ENCODE measurements at regions not wholly inside any gene's neighbourhood (a gene's known extent, or its start where the extent isn't known, plus 50 kb on each side); places are given as distances from the start of the nearest gene placed in this dataset.
"Not testable (repeated sequence)": the region's sequence is repeated elsewhere in the genome, so short reads cannot be mapped to it uniquely, and the experiment has no call there.

- H3K9ac ChIP-seq (ENCODE audit: insufficient read length), result no peak overlapping the region
- H3K4me3 ChIP-seq, result no peak overlapping the region
- no peak for DNase-seq (ENCODE audit: low read depth, low spot score)
- H3K9me3 ChIP-seq (ENCODE audit: low read depth, low read length), result no peaks in the 10 kb centered on the region
- no peaks in the 10 kb centered on the region for H3K36me3 ChIP-seq (ENCODE audit: insufficient read depth, low read length)
- no peak for TF ChIP-seq FOXP2 (optimal IDR thresholded peaks at IDR 0.05; ENCODE audit: control extremely low read depth, extremely low read length, insufficient read depth)
- no peak for TF ChIP-seq POLR2AphosphoS5 (IDR thresholded peaks at IDR 0.05; ENCODE audit: borderline replicate concordance, low read depth, low read length)
- TF ChIP-seq EZH2 (IDR thresholded peaks at IDR 0.05), result no peak
- no peak overlapping the region for H3K27ac ChIP-seq
These were observed 207.4 kb downstream of the RBM46 start for GRCh38 chr4:154988511-154988910.

DNA sequence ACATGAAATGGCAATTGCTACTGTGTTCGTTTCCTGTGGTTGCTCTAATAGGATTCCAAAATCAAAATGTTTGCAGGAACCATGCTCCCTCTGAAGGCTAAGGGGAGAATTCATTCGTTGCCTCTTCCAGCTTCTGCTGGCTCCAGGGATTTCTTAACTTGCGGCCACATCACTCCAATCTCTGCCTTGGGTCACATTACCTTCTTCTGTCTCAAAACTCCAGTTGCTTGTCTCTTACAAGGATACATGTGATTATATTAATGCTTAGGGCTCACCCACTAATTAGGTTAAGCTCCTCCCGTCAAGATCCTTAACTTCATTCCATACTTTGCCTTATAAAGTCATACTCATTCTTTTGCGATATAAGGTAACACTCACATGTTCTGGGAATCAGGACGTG lies 208.4 kb downstream of the RBM46 start:
- Histone ChIP-seq H3K36me3 (ENCODE audit: insufficient read depth, low read length) (no peaks in the 10 kb centered on the region), H3K4me3 (no peak overlapping the region), H3K9me3 (ENCODE audit: low read depth, low read length) (no peaks in the 10 kb centered on the region), H3K27ac (no peak overlapping the region), H3K9ac (ENCODE audit: insufficient read length) (no peak overlapping the region)
- DNase-seq (ENCODE audit: low read depth, low spot score), result no peak
- TF ChIP-seq FOXP2 (optimal IDR thresholded peaks at IDR 0.05; ENCODE audit: control extremely low read depth, extremely low read length, insufficient read depth) (no peak), EZH2 (IDR thresholded peaks at IDR 0.05) (no peak), POLR2AphosphoS5 (IDR thresholded peaks at IDR 0.05; ENCODE audit: borderline replicate concordance, low read depth, low read length) (no peak)

DNA sequence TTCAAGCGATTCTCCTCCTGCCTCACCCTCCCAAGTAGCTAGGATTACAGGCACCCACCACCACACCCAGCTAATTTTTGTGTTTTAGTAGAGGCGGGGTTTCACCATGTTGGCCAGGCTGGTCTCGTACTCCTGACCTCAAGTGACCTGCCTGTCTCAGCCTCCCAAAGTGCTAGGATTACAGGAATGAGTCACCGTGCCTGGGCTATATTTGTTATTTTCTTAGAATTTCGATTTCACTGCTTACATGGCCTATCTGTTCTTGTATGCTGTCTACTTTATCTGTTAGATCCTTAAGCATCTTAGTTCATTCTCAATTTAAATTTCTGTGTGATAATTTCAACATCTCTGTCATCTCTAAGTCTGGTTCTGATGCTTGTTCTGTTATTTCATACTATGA lies 210.6 kb upstream of the NPY2R start:
- H3K9ac ChIP-seq (ENCODE audit: insufficient read length); H3K36me3 ChIP-seq (ENCODE audit: insufficient read depth, low read length); H3K9me3 ChIP-seq (ENCODE audit: low read depth, low read length); H3K4me3 ChIP-seq; H3K27ac ChIP-seq; DNase-seq (ENCODE audit: low read depth, low spot score): not testable (repeated sequence)

- H3K36me3 ChIP-seq (ENCODE audit: insufficient read depth, low read length), result no peaks in the 10 kb centered on the region
- H3K27ac ChIP-seq, result no peak overlapping the region
- DNase-seq (ENCODE audit: low read depth, low spot score), result no peak
- TF ChIP-seq POLR2AphosphoS5 (IDR thresholded peaks at IDR 0.05; ENCODE audit: borderline replicate concordance, low read depth, low read length), result no peak
- no peak for TF ChIP-seq EZH2 (IDR thresholded peaks at IDR 0.05)
- no peak for TF ChIP-seq FOXP2 (optimal IDR thresholded peaks at IDR 0.05; ENCODE audit: control extremely low read depth, extremely low read length, insufficient read depth)
- no peaks in the 10 kb centered on the region for H3K9me3 ChIP-seq (ENCODE audit: low read depth, low read length)
- H3K4me3 ChIP-seq, result no peak overlapping the region
- no peak overlapping the region for H3K9ac ChIP-seq (ENCODE audit: insufficient read length)
These were observed 210.2 kb upstream of the NPY2R start for GRCh38 chr4:154998284-154998683.

GRCh38 chr4:154998773-154999172 lies 209.7 kb upstream of the NPY2R start:
- DNase-seq (ENCODE audit: low read depth, low spot score), result no peak
- Histone ChIP-seq H3K36me3 (ENCODE audit: insufficient read depth, low read length) (no peaks in the 10 kb centered on the region), H3K4me3 (no peak overlapping the region), H3K9ac (ENCODE audit: insufficient read length) (no peak overlapping the region), H3K27ac (no peak overlapping the region), H3K9me3 (ENCODE audit: low read depth, low read length) (no peaks in the 10 kb centered on the region)
- TF ChIP-seq POLR2AphosphoS5 (IDR thresholded peaks at IDR 0.05; ENCODE audit: borderline replicate concordance, low read depth, low read length) (no peak), FOXP2 (optimal IDR thresholded peaks at IDR 0.05; ENCODE audit: control extremely low read depth, extremely low read length, insufficient read depth) (no peak), EZH2 (IDR thresholded peaks at IDR 0.05) (no peak)

DNA sequence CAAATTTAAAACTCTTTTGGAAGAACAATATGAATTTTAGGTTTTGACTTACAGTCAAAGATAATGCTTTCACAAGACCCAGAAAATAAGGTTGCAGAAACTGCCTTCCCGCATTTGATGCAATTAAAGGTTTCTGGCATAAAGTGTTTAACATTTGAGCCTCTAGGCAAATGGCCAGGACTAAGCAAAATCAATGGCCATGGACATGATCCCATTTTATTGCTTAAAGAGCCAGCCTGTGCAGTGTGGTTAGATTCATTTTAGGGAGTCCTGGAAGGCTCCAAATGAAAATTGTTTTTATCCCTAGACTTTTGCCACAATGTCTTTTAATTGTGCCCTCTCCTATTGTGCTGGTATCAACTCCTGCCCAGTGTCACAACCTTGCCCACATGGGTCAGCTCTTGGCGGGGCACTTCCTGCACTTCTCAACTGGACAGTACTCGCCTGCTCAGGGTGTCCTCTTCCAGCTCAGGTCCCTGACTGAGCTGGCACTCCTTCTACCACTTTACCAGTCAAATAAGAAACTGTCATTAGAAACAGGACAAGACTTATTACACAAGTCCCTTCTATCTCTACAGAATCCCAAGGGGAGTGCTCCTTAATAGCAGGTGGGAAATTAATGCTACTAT lies 208.4 kb upstream of the NPY2R start:
- Histone ChIP-seq H3K4me3 (no peak overlapping the region), H3K9me3 (ENCODE audit: low read depth, low read length) (no peaks in the 10 kb centered on the region), H3K36me3 (ENCODE audit: insufficient read depth, low read length) (no peaks in the 10 kb centered on the region), H3K9ac (ENCODE audit: insufficient read length) (no peak overlapping the region), H3K27ac (no peak overlapping the region)
- TF ChIP-seq EZH2 (IDR thresholded peaks at IDR 0.05), result no peak
- no peak for TF ChIP-seq FOXP2 (optimal IDR thresholded peaks at IDR 0.05; ENCODE audit: control extremely low read depth, extremely low read length, insufficient read depth)
- TF ChIP-seq POLR2AphosphoS5 (IDR thresholded peaks at IDR 0.05; ENCODE audit: borderline replicate concordance, low read depth, low read length), result no peak
- DNase-seq (ENCODE audit: low read depth, low spot score), result no peak

GRCh38 chr4:155001251-155001650 lies 207.2 kb upstream of the NPY2R start:
- Histone ChIP-seq H3K9me3 (ENCODE audit: low read depth, low read length) (no peaks in the 10 kb centered on the region), H3K36me3 (ENCODE audit: insufficient read depth, low read length) (no peaks in the 10 kb centered on the region), H3K4me3 (no peak overlapping the region), H3K9ac (ENCODE audit: insufficient read length) (no peak overlapping the region), H3K27ac (no peak overlapping the region)
- DNase-seq (ENCODE audit: low read depth, low spot score), result no peak
- TF ChIP-seq FOXP2 (optimal IDR thresholded peaks at IDR 0.05; ENCODE audit: control extremely low read depth, extremely low read length, insufficient read depth) (no peak), POLR2AphosphoS5 (IDR thresholded peaks at IDR 0.05; ENCODE audit: borderline replicate concordance, low read depth, low read length) (no peak), EZH2 (IDR thresholded peaks at IDR 0.05) (no peak)

DNA sequence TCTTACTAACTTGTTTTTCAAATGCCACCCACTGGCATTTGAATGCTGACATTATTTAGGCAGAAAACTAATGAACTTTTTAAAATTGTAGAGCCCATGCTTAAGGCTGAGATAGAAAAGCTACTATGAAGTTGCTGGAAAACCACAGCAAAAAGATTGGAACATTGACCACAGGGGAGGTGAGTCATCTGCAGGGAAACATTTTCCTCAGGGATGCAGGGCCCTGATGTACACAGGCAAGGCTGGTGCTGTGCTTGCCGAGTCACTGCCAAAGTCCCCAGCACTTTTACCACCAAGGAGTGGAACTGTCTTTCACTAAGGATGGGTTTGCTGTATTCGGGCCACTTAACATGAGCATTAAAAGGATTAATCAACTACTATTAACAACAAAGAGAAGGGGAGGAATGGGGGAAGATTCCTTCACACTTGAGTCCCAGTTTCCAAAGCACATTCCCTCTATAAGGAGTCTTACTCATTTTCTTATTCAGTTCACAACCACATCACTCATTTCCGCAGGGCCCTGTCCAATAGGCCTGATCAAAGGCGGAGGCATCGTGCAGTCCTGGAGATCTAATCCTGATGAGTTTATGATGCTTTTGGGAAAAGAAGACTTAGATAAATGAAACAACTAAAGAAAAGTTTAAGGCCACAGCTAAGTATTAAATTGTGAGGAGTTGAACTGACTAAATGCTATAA lies 202.9 kb upstream of the NPY2R start:
- no peak for DNase-seq (ENCODE audit: low read depth, low spot score)
- no peaks in the 10 kb centered on the region for H3K36me3 ChIP-seq (ENCODE audit: insufficient read depth, low read length)
- H3K9me3 ChIP-seq (ENCODE audit: low read depth, low read length), result no peaks in the 10 kb centered on the region
- H3K27ac ChIP-seq, result no peak overlapping the region
- no peak for TF ChIP-seq POLR2AphosphoS5 (IDR thresholded peaks at IDR 0.05; ENCODE audit: borderline replicate concordance, low read depth, low read length)
- no peak for TF ChIP-seq FOXP2 (optimal IDR thresholded peaks at IDR 0.05; ENCODE audit: control extremely low read depth, extremely low read length, insufficient read depth)
- TF ChIP-seq EZH2 (IDR thresholded peaks at IDR 0.05), result no peak
- no peak overlapping the region for H3K9ac ChIP-seq (ENCODE audit: insufficient read length)
- no peak overlapping the region for H3K4me3 ChIP-seq
